Breast epithelium (tissue), 4 donors: ENCODE measurements at regions not wholly inside any gene's neighbourhood (a gene's known extent, or its start where the extent isn't known, plus 50 kb on each side); places are given as distances from the start of the nearest gene placed in this dataset.

Source experiments
- DNase-seq, 2 donors: peaks; one replicate each; pipeline ENCODE4 v3.0.0-alpha.2; 2019; ENCODE audit warnings: low spot score in 2 of 2
- H3K27ac ChIP-seq, 2 donors: fragments of 200-600 bp; sonication (generic) in 1 of 2; one replicate each; pipeline ENCODE4 v1.5.1; 2016 to 2019; ENCODE audit warnings: mild to moderate bottlenecking in 1 of 2
- H3K27me3 ChIP-seq, 2 donors: fragments of 200-600 bp; sonication (generic) in 1 of 2; one replicate each; pipeline versions ENCODE4 v1.5.1 to v1.6.0; 2017 to 2019; ENCODE audit warnings: control low read depth in 1 of 2, mild to moderate bottlenecking in 1 of 2
- H3K36me3 ChIP-seq: fragments of 200-600 bp; one replicate; pipeline ENCODE4 v1.5.1; 2019
- H3K4me1 ChIP-seq, 2 donors: fragments of 200-600 bp; sonication (generic); one replicate each; pipeline ENCODE4 v1.5.1; 2016 to 2019; ENCODE audit warnings: control low read depth in 1 of 2
- H3K4me3 ChIP-seq, 3 donors: fragments of 200-600 bp; sonication (generic); 1 replicate in 2 of 3; 2 replicates in 1 of 3; pipeline ENCODE4 v1.5.1; 2016 to 2019; ENCODE audit warnings: mild to moderate bottlenecking in 3 of 3, moderate library complexity in 2 of 3
- H3K9me3 ChIP-seq, 2 donors: fragments of 200-600 bp; sonication (generic) in 1 of 2; one replicate each; pipeline ENCODE4 v1.5.1; 2016 to 2019; ENCODE audit warnings: control low read depth in 1 of 2
- CTCF ChIP-seq, 3 donors: fragments of 450-650 bp; IDR thresholded peaks; one replicate each; pipeline ENCODE4 v1.5.1; 2016 to 2017; ENCODE audit warnings: antibody characterized with exemption in 3 of 3, mild to moderate bottlenecking in 3 of 3, moderate library complexity in 3 of 3
- POLR2A ChIP-seq: fragments of 450-650 bp; IDR thresholded peaks from one replicate; pipeline ENCODE4 v1.6.1; 2016; ENCODE audit warnings: antibody characterized with exemption, mild to moderate bottlenecking, moderate library complexity
- POLR2AphosphoS5 ChIP-seq, 3 donors: sonication (generic); formaldehyde crosslinking; IDR thresholded peaks; one replicate each; pipeline ENCODE4 v1.6.1; 2017; ENCODE audit warnings: antibody characterized with exemption in 3 of 3
- intact Hi-C: fragments of 100-400 bp; cut with DNase I; formaldehyde crosslinking; loops from one replicate; pipeline ENCODE4 v1.15.1; 2023; ENCODE audit warnings: low total_unique reads

DNA sequence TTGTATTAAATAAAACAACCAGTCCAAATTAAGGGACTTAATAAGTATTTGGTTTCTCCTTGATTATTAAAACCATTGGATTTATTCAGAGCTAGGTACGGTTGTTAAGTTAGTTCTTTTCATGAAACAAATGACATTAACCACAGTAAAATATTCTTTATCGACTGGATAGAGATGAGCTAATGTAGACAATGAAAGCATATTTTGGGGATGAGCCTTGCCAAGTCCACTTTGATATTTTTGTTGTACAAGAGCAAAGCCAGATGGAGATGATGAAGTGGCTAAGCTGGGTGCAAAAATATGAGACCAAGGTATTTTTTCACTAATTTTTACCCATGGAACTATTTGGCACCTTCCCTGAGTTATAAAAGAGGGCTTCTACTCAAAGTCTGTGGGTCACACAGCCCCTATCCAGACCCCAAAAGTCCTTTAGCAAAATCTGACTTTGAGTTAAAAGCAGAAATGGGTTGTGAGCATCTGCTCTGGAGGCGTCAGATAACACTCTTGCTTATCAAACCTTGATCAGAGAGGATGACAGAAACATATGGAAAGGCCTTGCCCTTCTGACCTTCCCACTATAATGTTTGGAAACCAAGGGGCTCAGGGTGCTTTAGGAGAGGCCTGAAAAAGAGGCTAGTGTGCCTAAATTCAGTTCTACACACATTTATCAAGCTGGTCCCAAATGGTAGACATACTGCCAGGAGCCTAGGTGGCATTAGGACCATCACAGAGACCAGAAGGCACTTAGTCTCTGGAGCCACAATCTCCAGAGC lies 456.8 kb downstream of the MTX2 start:
- intact Hi-C loops: no loop called here
- Histone ChIP-seq H3K27ac (no peak overlapping the region), H3K36me3 (no peaks in the 10 kb centered on the region), H3K4me1 (no peaks in the 10 kb centered on the region), H3K27me3 (no peaks in the 10 kb centered on the region), H3K9me3 (no peaks in the 10 kb centered on the region), H3K4me3 (no peak overlapping the region)
- DNase-seq: no peak
- TF ChIP-seq POLR2A (no peak), POLR2AphosphoS5 (IDR thresholded peaks at IDR 0.05) (no peak), CTCF (IDR thresholded peaks at IDR 0.05) (no peak)

- no peak for DNase-seq
- intact Hi-C loops: no loop called here
- H3K27me3 ChIP-seq: no peaks in the 10 kb centered on the region
- no peaks in the 10 kb centered on the region for H3K9me3 ChIP-seq
- no peak for TF ChIP-seq CTCF (IDR thresholded peaks at IDR 0.05)
- TF ChIP-seq POLR2AphosphoS5 (IDR thresholded peaks at IDR 0.05): no peak
- no peak for TF ChIP-seq POLR2A
- H3K4me1 ChIP-seq: no peaks in the 10 kb centered on the region
- H3K4me3 ChIP-seq: no peak overlapping the region
- H3K27ac ChIP-seq: no peak overlapping the region
- no peaks in the 10 kb centered on the region for H3K36me3 ChIP-seq
These were observed 458.5 kb downstream of the MTX2 start for GRCh38 chr2:176727696-176728095.

DNA sequence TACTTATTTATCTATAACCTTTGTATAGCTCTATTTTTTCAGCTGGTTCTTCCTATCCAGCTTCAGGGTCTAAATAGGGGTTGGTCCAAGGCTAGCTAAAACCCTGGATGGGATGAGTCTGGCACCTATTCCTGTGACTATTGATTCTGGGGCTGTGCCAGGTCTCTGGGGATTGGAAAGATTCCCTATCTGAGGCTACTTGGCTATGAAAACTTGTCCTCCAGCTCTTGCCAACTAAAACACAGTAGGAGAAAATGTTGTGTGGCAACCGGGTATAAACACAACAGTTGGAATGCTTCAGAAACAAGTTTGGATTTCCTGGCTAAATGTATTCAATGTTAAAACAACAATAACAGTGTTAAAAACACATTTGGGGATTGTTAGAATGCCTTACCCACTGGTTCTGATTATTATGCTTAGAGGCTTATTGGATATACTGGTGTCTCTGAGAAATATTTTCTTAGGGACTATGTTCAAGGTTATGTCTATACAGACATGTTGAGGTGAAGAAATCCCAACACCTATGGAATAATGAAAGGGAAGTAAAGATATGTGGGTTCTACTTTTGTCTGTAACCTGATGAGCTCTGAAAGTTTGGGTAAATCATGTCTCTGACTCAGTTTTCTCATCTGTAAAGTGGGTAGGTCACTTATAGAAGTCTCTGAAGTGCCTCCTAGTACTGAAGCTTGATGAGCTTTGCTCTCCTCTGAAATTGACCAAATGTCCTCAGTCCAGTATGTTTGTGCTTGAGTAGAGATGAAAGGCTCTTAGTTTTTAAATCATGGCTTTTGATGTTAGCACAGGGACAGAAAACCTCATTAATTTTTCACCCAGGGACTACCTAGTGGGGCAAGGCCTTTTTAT lies 460.7 kb downstream of the MTX2 start:
- H3K36me3 ChIP-seq: no peaks in the 10 kb centered on the region
- H3K4me3 ChIP-seq: no peak overlapping the region
- intact Hi-C loops: no loop called here
- H3K9me3 ChIP-seq: no peaks in the 10 kb centered on the region
- H3K4me1 ChIP-seq: no peaks in the 10 kb centered on the region
- no peaks in the 10 kb centered on the region for H3K27me3 ChIP-seq
- peak in 1 of 3 donors; percentile 35 for TF ChIP-seq POLR2AphosphoS5 (IDR thresholded peaks at IDR 0.05)
- TF ChIP-seq POLR2A: no peak
- TF ChIP-seq CTCF (IDR thresholded peaks at IDR 0.05): no peak
- peak overlapping the region in 1 of 2 donors; percentile 59 for H3K27ac ChIP-seq
- DNase-seq: peak; percentile 23 to 62

DNA sequence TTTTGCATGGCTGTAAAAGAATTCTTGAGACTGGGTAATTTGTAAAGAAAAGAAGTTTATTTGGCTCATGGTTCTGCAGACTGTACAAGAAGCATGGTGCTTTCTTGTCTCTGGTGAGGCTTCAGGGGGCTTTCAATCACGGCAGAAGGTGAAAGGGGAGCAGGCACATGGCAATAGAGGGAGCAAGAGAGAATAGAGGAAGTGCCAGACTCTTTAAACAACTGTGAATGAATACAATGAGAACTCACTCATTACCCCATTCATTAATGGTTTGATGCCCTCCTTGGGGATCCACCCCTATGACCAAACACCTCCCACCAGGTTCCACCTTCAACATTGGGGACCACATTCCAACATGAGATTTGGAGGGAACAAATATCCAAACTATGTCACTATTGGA lies 463.5 kb downstream of the MTX2 start:
- intact Hi-C loops: no loop called here
- H3K27ac ChIP-seq: no peak overlapping the region
- no peaks in the 10 kb centered on the region for H3K36me3 ChIP-seq
- no peaks in the 10 kb centered on the region for H3K4me1 ChIP-seq
- no peaks in the 10 kb centered on the region for H3K9me3 ChIP-seq
- TF ChIP-seq CTCF (IDR thresholded peaks at IDR 0.05) (no peak), POLR2A (no peak), POLR2AphosphoS5 (IDR thresholded peaks at IDR 0.05) (no peak)
- no peak for DNase-seq
- no peak overlapping the region for H3K4me3 ChIP-seq
- H3K27me3 ChIP-seq: no peaks in the 10 kb centered on the region
